COLO829 (cell line): ENCODE measurements at regions not wholly inside any gene's neighbourhood (a gene's known extent, or its start where the extent isn't known, plus 50 kb on each side); places are given as distances from the start of the nearest gene placed in this dataset.
A peak's percentile ranks its signal among the peaks of the same experiment; 100 is the strongest.

Source experiments
- DNase-seq: peaks from one replicate; pipeline ENCODE4 v3.0.0; 2012; ENCODE audit warnings: low spot score

GRCh38 chr16:86118467-86119307 is 219.7 kb downstream of the IRF8 start:
- no peak for DNase-seq

GRCh38 chr16:86120201-86121192 is 221.5 kb downstream of the IRF8 start:
- no peak for DNase-seq

GRCh38 chr16:86121374-86122010 is 222.5 kb downstream of the IRF8 start:
- DNase-seq = no peak

GRCh38 chr16:86122681-86123342 is 223.8 kb downstream of the IRF8 start:
- DNase-seq = no peak

GRCh38 chr16:86124321-86124720 is 225.4 kb downstream of the IRF8 start:
- no peak for DNase-seq

- DNase-seq = no peak
These were observed 227.9 kb downstream of the IRF8 start for GRCh38 chr16:86126891-86127290.

- no peak for DNase-seq
These were observed 228.4 kb downstream of the IRF8 start for GRCh38 chr16:86127366-86127765.

- no peak for DNase-seq
These were observed 229.3 kb downstream of the IRF8 start for GRCh38 chr16:86128246-86128645.

- no peak for DNase-seq
These were observed 230.6 kb downstream of the IRF8 start for GRCh38 chr16:86129541-86129940.

- DNase-seq = no peak
These were observed 234.4 kb downstream of the IRF8 start for GRCh38 chr16:86133377-86133776.

- no peak for DNase-seq
These were observed 234.9 kb downstream of the IRF8 start for GRCh38 chr16:86133847-86134375.

GRCh38 chr16:86134802-86135461 is 236.0 kb downstream of the IRF8 start:
- no peak for DNase-seq

- DNase-seq = no peak
These were observed 238.4 kb downstream of the IRF8 start for GRCh38 chr16:86137359-86137758.

- no peak for DNase-seq
These were observed 239.4 kb downstream of the IRF8 start for GRCh38 chr16:86138121-86139085.

GRCh38 chr16:86142801-86143236 is 243.9 kb downstream of the IRF8 start:
- peak; percentile 27 for DNase-seq

- no peak for DNase-seq
These were observed 244.7 kb downstream of the IRF8 start for GRCh38 chr16:86143666-86144065.

- no peak for DNase-seq
These were observed 246.7 kb downstream of the IRF8 start for GRCh38 chr16:86145669-86146068.

- DNase-seq = no peak
These were observed 251.8 kb downstream of the IRF8 start for GRCh38 chr16:86150641-86151238.

GRCh38 chr16:86151239-86151851 is 252.4 kb downstream of the IRF8 start:
- DNase-seq = no peak
